ENCODE measurements at regions not wholly inside any gene's neighbourhood (a gene's known extent, or its start where the extent isn't known, plus 50 kb on each side); places are given as distances from the start of the nearest gene placed in this dataset.

DNA sequence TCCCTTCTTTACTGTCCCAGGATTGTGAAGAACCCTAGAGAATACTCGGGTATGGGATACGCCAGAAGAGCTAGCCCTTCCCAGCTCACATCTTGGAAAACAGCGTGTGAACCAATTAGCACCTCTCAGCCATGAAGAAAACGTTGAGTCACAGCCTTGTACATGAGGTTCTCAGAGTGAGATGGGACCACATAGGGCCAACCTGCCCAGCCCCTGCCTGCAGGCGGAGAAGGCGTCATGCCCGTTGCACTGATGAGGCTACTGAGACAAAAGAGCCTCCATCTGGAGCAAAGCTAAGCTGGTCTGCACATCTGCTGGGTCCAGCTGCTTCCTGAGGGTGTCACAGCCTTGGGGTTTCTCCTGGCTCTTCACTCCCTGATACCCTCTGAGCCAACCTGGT lies 92.2 kb downstream of the LBH start:
- no peaks in the 10 kb centered on the region for H3K9me3 ChIP-seq (ENCODE audit: low read depth, low read length, poor library complexity, severe bottlenecking)
- BruUV-seq (replicated peaks): no TSS peak
- intact Hi-C loops (cut with micrococcal nuclease; ENCODE audit: unreplicated experiment): no loop called here
- ChIA-PET POLR2A (ENCODE audit: low non-redundant PET) (no interaction called here), CTCF (interaction anchor here (0.5 kb wide), 1 partner anchor 98 kb away, joined by 3 read pairs; no protein-coding TSS in a partner anchor)
- no peaks in the 10 kb centered on the region for H3K4me1 ChIP-seq (ENCODE audit: insufficient read depth, low read length, poor library complexity, severe bottlenecking)
- no peaks in the 10 kb centered on the region for H3K27me3 ChIP-seq (replicated peaks; ENCODE audit: insufficient read depth, low read depth, low read length, poor library complexity)
- no peak for DNase-seq (ENCODE audit: low spot score)
- no peak overlapping the region for H3K4me3 ChIP-seq (ENCODE audit: low read depth, low read length, poor library complexity, severe bottlenecking)
- no peak overlapping the region for H3K27ac ChIP-seq (ENCODE audit: low read depth, low read length, poor library complexity, severe bottlenecking)
- H3K36me3 ChIP-seq (ENCODE audit: insufficient read depth, low read length, poor library complexity, severe bottlenecking): no peaks in the 10 kb centered on the region
- no peak for TF ChIP-seq CTCF (conservative IDR thresholded peaks at IDR 0.05; ENCODE audit: low read depth, low read length)
- no peak for TF ChIP-seq EZH2 (IDR thresholded peaks at IDR 0.05; ENCODE audit: borderline replicate concordance, low read depth, low read length, poor library complexity, severe bottlenecking)

DNA sequence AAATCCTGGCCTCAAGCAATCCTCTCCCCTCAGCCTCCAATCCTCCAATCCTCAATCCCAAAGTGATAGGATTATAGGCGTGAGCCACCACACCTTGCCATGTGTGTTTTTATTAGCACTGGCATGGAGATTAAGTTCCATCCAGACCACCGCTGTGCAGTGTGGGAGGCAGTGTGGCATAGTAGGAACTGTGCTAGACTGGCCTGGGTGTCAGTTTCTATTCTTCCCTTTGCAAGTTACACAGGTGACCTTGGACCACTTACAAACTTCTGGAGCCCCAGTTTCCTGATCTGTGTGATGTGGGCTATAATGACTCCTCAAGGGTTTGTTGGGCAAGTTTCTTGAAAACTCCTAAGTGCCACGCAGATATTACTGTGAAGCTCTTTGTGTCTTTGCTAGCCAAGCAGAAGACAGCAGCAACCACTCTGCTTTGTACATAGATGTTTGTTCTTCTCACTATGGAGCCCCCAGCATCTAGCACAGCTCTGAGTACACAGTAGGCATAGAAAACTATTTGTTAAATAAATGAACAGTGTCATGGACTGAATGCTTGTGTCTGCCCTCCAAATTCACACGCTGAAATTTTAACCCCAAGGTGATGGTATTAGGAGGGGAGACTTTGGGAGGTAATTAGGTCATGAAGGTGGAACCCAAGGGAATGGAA lies 93.0 kb downstream of the LBH start:
- Histone ChIP-seq H3K27ac (ENCODE audit: low read depth, low read length, poor library complexity, severe bottlenecking) (no peak overlapping the region), H3K9me3 (ENCODE audit: low read depth, low read length, poor library complexity, severe bottlenecking) (no peaks in the 10 kb centered on the region), H3K36me3 (ENCODE audit: insufficient read depth, low read length, poor library complexity, severe bottlenecking) (no peaks in the 10 kb centered on the region), H3K27me3 (replicated peaks; ENCODE audit: insufficient read depth, low read depth, low read length, poor library complexity) (no peaks in the 10 kb centered on the region), H3K4me3 (ENCODE audit: low read depth, low read length, poor library complexity, severe bottlenecking) (no peak overlapping the region), H3K4me1 (ENCODE audit: insufficient read depth, low read length, poor library complexity, severe bottlenecking) (no peaks in the 10 kb centered on the region)
- POLR2A ChIA-PET (ENCODE audit: low non-redundant PET): no interaction called here
- intact Hi-C loops (cut with micrococcal nuclease; ENCODE audit: unreplicated experiment): no loop called here
- no peak for TF ChIP-seq EZH2 (IDR thresholded peaks at IDR 0.05; ENCODE audit: borderline replicate concordance, low read depth, low read length, poor library complexity, severe bottlenecking)
- no peak for DNase-seq (ENCODE audit: low spot score)
- no TSS peak for BruUV-seq (replicated peaks)
- CTCF ChIA-PET: no interaction called here

DNA sequence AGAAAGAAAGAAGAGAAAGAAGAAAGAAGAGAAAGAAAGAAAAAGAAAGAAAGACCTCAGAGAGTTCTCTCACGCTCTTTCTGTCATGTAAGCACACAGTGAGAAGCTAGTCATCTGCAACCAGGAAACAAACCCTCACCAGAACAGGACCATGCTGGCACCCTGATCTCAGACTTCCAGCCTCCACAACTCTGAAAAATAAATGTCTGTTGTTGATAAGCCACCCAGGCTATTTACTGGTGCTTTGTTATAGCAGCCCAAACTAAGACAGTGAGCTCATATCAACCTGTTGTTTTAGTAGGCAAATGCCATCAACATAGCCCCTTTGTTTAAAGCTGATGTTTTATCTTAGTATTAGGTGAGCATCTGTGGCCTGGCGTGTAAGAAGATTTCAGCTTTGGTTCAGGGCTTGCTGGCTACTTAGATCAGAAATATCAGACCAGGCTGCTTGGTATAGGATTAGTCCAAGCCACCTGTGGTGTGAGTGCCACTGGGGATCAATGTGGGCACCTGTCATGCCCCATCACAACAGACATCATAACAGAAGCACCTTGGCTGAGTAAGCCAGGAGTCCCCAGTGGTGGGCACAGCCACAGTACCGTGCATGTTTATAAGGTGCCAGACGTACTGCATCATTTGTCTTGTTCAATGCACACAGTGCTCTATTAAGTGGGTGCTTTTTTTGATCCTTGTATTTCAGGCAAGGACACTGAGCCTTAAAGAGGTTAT lies 94.4 kb downstream of the LBH start:
- Histone ChIP-seq H3K27ac (ENCODE audit: low read depth, low read length, poor library complexity, severe bottlenecking) (no peak overlapping the region), H3K4me3 (ENCODE audit: low read depth, low read length, poor library complexity, severe bottlenecking) (no peak overlapping the region), H3K4me1 (ENCODE audit: insufficient read depth, low read length, poor library complexity, severe bottlenecking) (no peaks in the 10 kb centered on the region), H3K9me3 (ENCODE audit: low read depth, low read length, poor library complexity, severe bottlenecking) (no peaks in the 10 kb centered on the region), H3K27me3 (replicated peaks; ENCODE audit: insufficient read depth, low read depth, low read length, poor library complexity) (no peaks in the 10 kb centered on the region), H3K36me3 (ENCODE audit: insufficient read depth, low read length, poor library complexity, severe bottlenecking) (no peaks in the 10 kb centered on the region)
- TF ChIP-seq CTCF (conservative IDR thresholded peaks at IDR 0.05; ENCODE audit: low read depth, low read length) (no peak), EZH2 (IDR thresholded peaks at IDR 0.05; ENCODE audit: borderline replicate concordance, low read depth, low read length, poor library complexity, severe bottlenecking) (no peak)
- intact Hi-C loops (cut with micrococcal nuclease; ENCODE audit: unreplicated experiment): no loop called here
- CTCF ChIA-PET: no interaction called here
- no TSS peak for BruUV-seq (replicated peaks)
- DNase-seq (ENCODE audit: low spot score): no peak
- POLR2A ChIA-PET (ENCODE audit: low non-redundant PET): no interaction called here

Measured in A673 (cell line).